Mesenteric fat pad (tissue), 1 donor: ENCODE measurements at regions not wholly inside any gene's neighbourhood (a gene's known extent, or its start where the extent isn't known, plus 50 kb on each side); places are given as distances from the start of the nearest gene placed in this dataset.
"Not testable (repeated sequence)": the region's sequence is repeated elsewhere in the genome, so short reads cannot be mapped to it uniquely, and the experiment has no call there.

Source experiments
- DNase-seq: peaks from one replicate; pipeline ENCODE4 v3.0.0-alpha.2; 2020; ENCODE audit warnings: low spot score
- donor health status: DM: yes; HTN: yes; CAD: no.

- peak; percentile 64 for DNase-seq
Observed at GRCh38 chr17:45646288-45646988, 137.7 kb upstream of the CRHR1 start.

DNA sequence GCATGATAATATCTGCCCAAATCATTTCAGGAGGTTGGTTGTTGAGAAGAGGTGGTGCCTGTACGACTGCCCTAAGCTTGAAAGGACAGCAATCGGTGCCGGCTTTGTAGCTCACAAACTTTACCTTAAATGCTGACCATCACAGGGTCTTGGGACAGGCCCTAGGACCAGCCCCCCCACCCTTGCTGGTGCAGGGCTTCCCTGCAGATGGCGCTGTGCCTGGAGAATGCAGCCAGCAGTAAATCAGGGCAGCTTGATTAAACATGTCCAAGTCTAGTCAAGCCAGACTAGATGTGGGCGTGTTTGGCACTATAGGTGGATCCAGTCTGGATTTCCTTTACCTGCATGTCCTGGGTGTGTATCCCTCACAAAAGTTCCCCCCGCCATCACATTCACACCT lies 135.5 kb upstream of the CRHR1 start:
- no peak for DNase-seq

GRCh38 chr17:45649796-45650195 lies 134.3 kb upstream of the CRHR1 start:
- no peak for DNase-seq

- no peak for DNase-seq
Observed at GRCh38 chr17:45650561-45650960, 133.6 kb upstream of the CRHR1 start.

GRCh38 chr17:45651145-45651709 lies 132.9 kb upstream of the CRHR1 start:
- no peak for DNase-seq

GRCh38 chr17:45653616-45654015 lies 130.5 kb upstream of the CRHR1 start:
- no peak for DNase-seq

DNA sequence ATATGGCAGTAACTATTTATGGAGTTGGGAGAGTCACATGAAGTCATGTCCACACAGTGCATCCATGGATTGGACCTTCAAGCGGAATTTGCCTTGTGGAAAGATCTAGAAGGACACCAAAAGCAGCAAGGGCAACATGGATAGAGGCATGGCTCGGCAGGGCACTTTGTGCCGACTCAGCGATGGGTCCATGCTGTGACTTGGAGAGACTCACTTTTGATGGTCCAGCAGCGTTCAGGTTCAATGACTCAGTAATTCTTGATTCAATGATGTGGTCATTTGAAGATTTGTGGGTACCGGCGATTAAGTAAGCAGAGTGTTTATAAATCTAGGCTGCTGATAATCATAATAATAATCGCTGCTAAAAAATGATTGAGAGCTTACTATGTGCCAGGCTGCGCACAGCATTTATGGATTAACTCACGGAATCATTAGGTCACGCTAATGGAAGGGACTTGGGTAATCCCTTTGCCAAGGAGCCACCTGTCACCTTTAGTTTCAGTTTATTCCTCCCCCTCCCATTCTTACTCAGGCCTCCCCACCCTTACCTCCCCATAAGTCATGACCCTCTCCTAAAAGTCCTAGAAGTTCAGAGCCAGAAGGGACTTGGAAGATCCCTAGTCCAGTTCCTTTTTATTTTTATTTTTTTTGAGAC lies 127.5 kb upstream of the CRHR1 start:
- DNase-seq, result no peak

DNA sequence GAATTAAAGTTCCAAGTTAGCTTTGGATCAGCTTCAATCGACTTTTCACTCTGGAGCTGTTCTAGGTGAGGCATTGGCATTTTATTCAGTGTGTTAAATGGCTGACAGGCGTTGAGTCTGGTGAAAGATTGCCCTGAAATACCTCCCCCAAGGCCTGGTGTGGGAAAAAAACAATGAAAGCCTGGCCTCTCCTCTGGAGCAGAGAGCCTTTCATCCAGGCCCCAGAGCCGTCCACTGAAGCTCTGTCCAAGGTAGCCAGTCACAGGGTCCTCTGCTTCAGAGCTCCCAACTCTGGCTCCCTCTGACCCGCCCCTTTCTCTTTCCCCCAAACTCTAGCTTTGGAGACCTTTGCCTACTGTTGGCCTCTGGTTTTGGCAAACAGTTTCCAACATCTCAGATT lies 123.6 kb upstream of the CRHR1 start:
- no peak for DNase-seq

DNA sequence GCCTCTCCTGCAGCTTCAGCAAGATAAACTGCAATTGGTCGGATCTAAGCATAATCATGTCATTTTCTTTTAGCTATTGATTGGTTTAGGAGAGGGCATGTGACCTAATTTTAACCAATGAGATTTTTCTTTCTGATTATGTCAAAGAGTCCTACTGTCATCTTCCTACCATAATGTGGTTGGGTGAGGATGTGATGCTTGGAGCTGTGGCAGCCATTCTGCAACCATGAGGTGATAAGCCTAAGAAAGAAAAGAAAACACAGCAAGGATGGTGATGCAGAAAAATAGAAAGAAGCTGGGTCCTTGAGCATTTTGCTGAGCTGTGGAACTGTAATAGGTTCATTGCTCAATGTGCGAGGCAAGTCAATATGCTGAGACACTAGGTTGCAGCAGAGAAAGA lies 121.7 kb upstream of the CRHR1 start:
- DNase-seq, result no peak

- peak; percentile 8 for DNase-seq
Observed at GRCh38 chr17:45663772-45664171, 120.3 kb upstream of the CRHR1 start.

GRCh38 chr17:45664921-45665320 lies 119.2 kb upstream of the CRHR1 start:
- DNase-seq, result no peak

GRCh38 chr17:45666046-45666600 lies 118.0 kb upstream of the CRHR1 start:
- DNase-seq, result peak; percentile 57

- DNase-seq, result peak; percentile 59
Observed at GRCh38 chr17:45666641-45667040, 117.5 kb upstream of the CRHR1 start.

- peak; percentile 49 for DNase-seq
Observed at GRCh38 chr17:45667591-45668171, 116.4 kb upstream of the CRHR1 start.

DNA sequence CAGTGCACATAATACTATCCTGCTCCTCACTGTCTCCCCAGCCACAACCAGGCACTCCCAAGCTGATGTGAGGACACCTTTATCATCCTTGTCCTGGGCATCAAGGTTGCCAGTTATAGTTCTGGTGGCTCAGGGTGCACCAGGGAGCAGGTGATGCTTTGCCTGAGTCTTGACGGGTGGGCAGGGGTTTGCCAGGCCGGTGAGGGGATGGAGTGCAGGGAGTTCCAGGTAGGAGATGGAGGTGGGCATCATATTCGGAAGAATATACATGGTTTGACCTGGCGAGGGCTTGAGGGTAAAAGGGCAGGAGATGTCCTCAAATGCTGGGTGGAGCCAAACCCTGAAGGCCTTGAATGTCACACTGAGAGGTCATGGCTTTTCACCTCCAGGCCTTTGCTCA lies 115.8 kb upstream of the CRHR1 start:
- DNase-seq, result peak; percentile 64

DNA sequence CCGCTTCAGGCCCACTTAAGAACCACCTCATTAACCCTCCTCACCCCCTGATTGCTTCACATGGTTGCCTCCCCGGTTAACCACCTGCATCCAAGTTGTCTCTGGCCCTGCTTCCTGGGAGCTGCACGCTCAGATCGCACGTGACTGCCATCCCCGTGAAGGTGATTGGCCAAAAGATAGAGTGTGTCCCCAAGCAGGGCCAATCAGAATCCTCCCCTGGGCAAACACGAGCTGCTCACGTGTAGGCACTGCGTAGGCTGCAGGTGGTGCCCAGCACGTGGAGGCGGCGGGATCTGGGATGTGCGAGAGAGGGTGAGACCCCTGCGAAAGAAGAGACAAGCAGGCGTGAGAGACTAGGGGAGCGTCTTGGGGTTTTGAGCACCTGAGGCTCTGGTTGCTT lies 111.8 kb upstream of the CRHR1 start:
- no peak for DNase-seq

- DNase-seq, result no peak
Observed at GRCh38 chr17:45672792-45673191, 111.3 kb upstream of the CRHR1 start.

- DNase-seq, result not testable (repeated sequence)
Observed at GRCh38 chr17:45673759-45674158, 110.4 kb upstream of the CRHR1 start.

GRCh38 chr17:45675012-45675411 lies 109.1 kb upstream of the CRHR1 start:
- DNase-seq, result no peak

DNA sequence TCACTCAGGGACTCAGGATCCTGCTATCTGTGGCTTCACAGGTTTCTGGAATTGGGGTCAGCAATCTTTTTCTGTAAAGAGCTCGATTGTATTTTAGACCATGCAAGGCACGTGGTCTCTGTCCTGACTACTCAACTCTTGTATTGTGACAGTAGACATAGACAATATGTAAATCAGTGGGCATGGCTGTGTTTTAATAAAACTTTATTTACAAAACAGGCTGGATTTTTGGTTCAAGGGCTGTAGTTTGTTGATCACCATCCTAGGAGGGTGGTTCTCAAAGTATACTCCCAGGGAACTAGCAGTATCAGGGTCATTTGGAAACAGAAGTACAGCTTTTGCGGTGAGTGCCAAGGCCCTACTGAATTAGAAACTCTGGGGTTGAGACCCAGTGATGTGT lies 108.2 kb upstream of the CRHR1 start:
- no peak for DNase-seq

DNA sequence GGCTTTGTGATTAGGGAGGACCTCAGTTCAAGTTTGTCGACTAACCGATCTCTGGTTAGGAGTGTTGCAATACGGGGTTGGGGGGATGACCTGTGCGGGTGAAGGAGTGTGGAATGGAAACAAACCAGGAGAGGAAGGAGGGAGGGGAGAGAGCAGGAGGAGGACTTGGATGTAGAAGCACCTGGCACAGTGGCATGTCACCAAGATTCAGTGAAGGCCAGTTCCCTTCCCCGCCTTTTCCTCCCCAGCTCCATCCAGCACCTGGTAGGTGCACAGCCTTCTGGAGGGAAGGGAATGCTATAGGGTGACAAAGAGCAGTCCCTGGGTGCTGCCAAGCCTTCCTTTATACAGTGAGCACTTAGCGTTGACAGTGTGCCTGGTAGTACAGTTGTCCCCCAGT lies 107.4 kb upstream of the CRHR1 start:
- no peak for DNase-seq

DNA sequence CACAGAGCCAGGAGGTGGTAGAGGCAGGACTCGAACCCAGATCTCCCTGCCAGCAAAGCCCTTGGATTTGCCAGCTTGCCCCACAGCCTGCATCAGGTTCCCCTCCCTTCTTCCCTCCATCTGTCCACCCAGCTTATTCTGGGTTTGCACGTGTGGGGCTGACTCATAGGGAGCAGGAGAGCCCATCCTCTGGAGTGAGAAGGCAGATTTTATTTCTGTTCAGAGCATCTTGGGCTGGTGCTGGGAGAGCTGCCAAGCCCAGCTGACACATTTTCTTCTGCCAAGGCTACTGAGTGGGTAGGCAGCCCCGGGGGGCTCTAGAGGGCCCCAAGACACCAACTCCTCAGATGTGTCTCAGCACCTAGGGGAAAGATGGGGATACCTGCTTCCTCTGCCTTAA lies 106.3 kb upstream of the CRHR1 start:
- no peak for DNase-seq
